ENCODE measurements at regions not wholly inside any gene's neighbourhood (a gene's known extent, or its start where the extent isn't known, plus 50 kb on each side); places are given as distances from the start of the nearest gene placed in this dataset.

DNA sequence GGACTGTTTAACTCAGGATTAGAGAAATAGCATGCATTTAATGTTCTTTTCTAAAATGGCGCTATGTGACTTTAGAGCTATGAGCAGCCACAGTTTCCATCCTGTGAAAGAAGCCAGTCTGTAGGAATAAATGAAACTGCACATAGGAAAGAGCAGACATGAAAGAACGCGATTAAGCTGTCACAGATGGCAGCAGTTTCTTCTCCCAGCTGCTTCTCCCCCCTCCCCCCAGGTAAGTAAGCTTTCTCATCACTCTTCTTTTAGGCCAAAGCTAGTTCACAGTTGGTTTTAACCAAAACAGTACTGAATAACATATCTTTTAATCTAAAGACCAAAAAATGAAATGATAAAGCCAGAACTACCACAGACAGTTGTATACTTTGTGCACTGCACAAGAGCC, 266.4 kb downstream of the KCNA4 start:
- TF ChIP-seq EZH2 (IDR thresholded peaks at IDR 0.05; ENCODE audit: insufficient read depth, poor library complexity, severe bottlenecking): no peak
- no peak for TF ChIP-seq EZH2phosphoT487 (IDR thresholded peaks at IDR 0.05; ENCODE audit: insufficient read depth, low read depth)
